K562 (cell line): ENCODE measurements at regions not wholly inside any gene's neighbourhood (a gene's known extent, or its start where the extent isn't known, plus 50 kb on each side); places are given as distances from the start of the nearest gene placed in this dataset.

Experiments
- ATAC-seq: fragments of 200-7000 bp; cut with Tn5 transposase; 3 replicates; pipeline ENCODE4 v1.9.1; 2020; ENCODE audit warnings: moderate library complexity
- BruUV-seq: library from RNA; stranded (reverse); fragments of 400-500 nt; replicated peaks from 2 replicates; lab custom pipeline; 2021; lab: Mats Ljungman, UMichigan
- CTCF ChIA-PET: fragments of 300-600 bp; formaldehyde crosslinking; extraction: SDS; loops from one replicate; lab custom pipeline; 2021; ENCODE audit warnings: low intra/inter-chr PET ratio; lab: Yijun Ruan, JAX
- POLR2A ChIA-PET: fragments of 300-600, 350-650 bp; sonication (Branson Sonifier 250); formaldehyde crosslinking; extraction: SDS; loops from one replicate; lab custom pipeline; 2021; ENCODE audit warnings: antibody characterized with exemption, inconsistent platforms; lab: Yijun Ruan, JAX
- DNase-seq, 4 experiments: peaks; one replicate each; pipeline versions ENCODE4 v3.0.0 to v3.0.0-alpha.2; 2011 to 2018; ENCODE audit warnings: low spot score in 3 of 4, mixed read lengths in 3 of 4; ENCODE audit errors: extremely low read depth in 1 of 4
- FAIRE-seq: peaks from 2 replicates; lab custom pipeline; 2011; peaks lifted over from hg19 to GRCh38; lab: Jason Lieb, UNC
- H2AFZ ChIP-seq: 2 replicates; pipeline ENCODE4 v1.6.0; 2011; ENCODE audit warnings: low read depth, low read length, control low read depth, inconsistent platforms
- H3K27ac ChIP-seq: fragments of 200-600 bp; 3 replicates; pipeline ENCODE4 v1.8.0; 2011; ENCODE audit warnings: low read depth, mild to moderate bottlenecking, control low read depth, inconsistent platforms, low read length, moderate library complexity, mixed read lengths; ENCODE audit errors: extremely low read depth
- H3K27me3 ChIP-seq, 2 experiments: fragments of 300-600 bp in 1 of 2; 2 replicates in 1 of 2; 3 replicates in 1 of 2; pipeline versions ENCODE4 v1.6.0 to v1.8.0; 2011; ENCODE audit warnings: inconsistent platforms in 2 of 2, low read length in 2 of 2, mild to moderate bottlenecking in 1 of 2, mixed read lengths in 1 of 2, moderate library complexity in 1 of 2; ENCODE audit not compliant: control insufficient read depth in 2 of 2, insufficient read depth in 2 of 2
- H3K36me3 ChIP-seq: fragments of 300-600 bp; 3 replicates; pipeline ENCODE4 v1.8.0; 2011; ENCODE audit warnings: mild to moderate bottlenecking, low read length, inconsistent platforms; ENCODE audit not compliant: control insufficient read depth, insufficient read depth
- H3K4me1 ChIP-seq, 2 experiments: fragments of 200-600 bp in 1 of 2; replicated peaks in 1 of 2; 2 replicates in 1 of 2; 3 replicates in 1 of 2; pipeline versions ENCODE4 v1.5.1 to v1.8.0; 2011; ENCODE audit warnings: inconsistent platforms in 2 of 2, low read length in 2 of 2, mild to moderate bottlenecking in 1 of 2, mixed read lengths in 1 of 2, moderate library complexity in 1 of 2; ENCODE audit not compliant: control insufficient read depth in 2 of 2, insufficient read depth in 2 of 2
- H3K4me2 ChIP-seq: 2 replicates; pipeline ENCODE4 v1.6.1; 2011; ENCODE audit warnings: low read length, control low read depth, inconsistent platforms, mixed read lengths; ENCODE audit not compliant: insufficient read depth
- H3K4me3 ChIP-seq: fragments of 200-600 bp; sonication (generic), shearing (Covaris generic); 2 replicates; pipeline ENCODE4 v1.5.1; 2016; ENCODE audit warnings: control low read depth, inconsistent platforms
- H3K79me2 ChIP-seq: fragments of 200-600 bp; 3 replicates; pipeline ENCODE4 v1.8.0; 2011; ENCODE audit warnings: low read length, inconsistent platforms; ENCODE audit not compliant: control insufficient read depth, insufficient read depth
- H3K9ac ChIP-seq, 2 experiments: 2 replicates each; pipeline versions ENCODE4 v1.6.0 to v1.6.1; 2011; ENCODE audit warnings: low read depth in 2 of 2, low read length in 2 of 2, control low read depth in 1 of 2, inconsistent platforms in 1 of 2, mild to moderate bottlenecking in 1 of 2, mixed read lengths in 1 of 2; ENCODE audit not compliant: insufficient read depth in 1 of 2
- H3K9me1 ChIP-seq: one replicate; pipeline ENCODE4 v1.6.0; 2011; ENCODE audit warnings: inconsistent platforms, mild to moderate bottlenecking, low read length, moderate library complexity; ENCODE audit not compliant: control insufficient read depth, insufficient read depth
- H3K9me3 ChIP-seq: replicated peaks from 2 replicates; pipeline ENCODE4 v1.5.1; 2011; ENCODE audit warnings: low read depth, low read length, inconsistent platforms; ENCODE audit not compliant: control insufficient read depth, insufficient read depth
- H4K20me1 ChIP-seq: replicated peaks from 2 replicates; pipeline ENCODE4 v1.6.1; 2011; ENCODE audit warnings: low read length, inconsistent platforms, mixed read lengths; ENCODE audit not compliant: control insufficient read depth, insufficient read depth
- C11orf30 ChIP-seq: fragments of 450-650 bp; IDR thresholded peaks from 2 replicates; pipeline ENCODE4 v1.6.1; 2016; ENCODE audit warnings: low read depth, mild to moderate bottlenecking
- CBFB ChIP-seq: sonication (generic); formaldehyde crosslinking; IDR thresholded peaks from 2 replicates; pipeline ENCODE4 v1.4.0; 2020; ENCODE audit warnings: mild to moderate bottlenecking, missing genetic modification reagents
- CBX3 ChIP-seq, 2 experiments: IDR thresholded peaks; 1 replicate in 1 of 2; 2 replicates in 1 of 2; pipeline ENCODE4 v1.6.1; 2012; ENCODE audit warnings: inconsistent platforms in 2 of 2, low read length in 2 of 2, borderline replicate concordance in 1 of 2, control low read depth in 1 of 2
- CREB1 ChIP-seq, 2 experiments: sonication (generic) in 1 of 2; formaldehyde crosslinking in 1 of 2; IDR thresholded peaks; 2 replicates each; pipeline versions ENCODE4 v1.6.1 to v1.8.0; 2012 to 2022; ENCODE audit warnings: inconsistent platforms in 1 of 2, mild to moderate bottlenecking in 1 of 2, missing genetic modification reagents in 1 of 2, moderate library complexity in 1 of 2
- IFI16 ChIP-seq: fragments of 250-450 bp; sonication (Bioruptor Pico); IDR thresholded peaks from 2 replicates; pipeline ENCODE4 v2.1.2; 2022; ENCODE audit warnings: mild to moderate bottlenecking, inconsistent platforms
- POLR3G ChIP-seq: IDR thresholded peaks from 2 replicates; pipeline ENCODE4 v1.6.1; 2011; ENCODE audit not compliant: insufficient read length, insufficient replicate concordance; ENCODE audit errors: extremely low read depth
- SMAD1 ChIP-seq: fragments of 150-350 bp; IDR thresholded peaks from 2 replicates; pipeline ENCODE4 v1.6.1; 2014; ENCODE audit warnings: low read length, low read depth; ENCODE audit not compliant: partially characterized antibody
- ZNF354B ChIP-seq: fragments of 250-450 bp; sonication (Bioruptor Pico); IDR thresholded peaks from 2 replicates; pipeline ENCODE4 v1.4.0; 2020
- WGBS: fragments of 100-300 bp; shearing (Covaris generic); methylation state at CpG from one replicate; pipeline ENCODE4 v1.1.6; 2016; ENCODE audit warnings: low coverage, mixed read lengths; ENCODE audit not compliant: insufficient coverage; ENCODE audit errors: missing lambda C conversion rate; 5-methylcytosine and 5-hydroxymethylcytosine counted together
- in situ Hi-C: fragments of 300-500 bp; cut with MboI; formaldehyde crosslinking; loops from 4 replicates; pipeline ENCODE4 v1.15.0; 2018; ENCODE audit warnings: inconsistent platforms, mixed read lengths
- intact Hi-C: fragments of 100-400 bp; cut with micrococcal nuclease; formaldehyde crosslinking; loops from 2 replicates; pipeline ENCODE4 v1.14.2; 2022
- TF ChIP-seq, protein P1 (sequence below): fragments of 200-800 bp; sonication (Bioruptor generic); IDR thresholded peaks from 2 replicates; pipeline ENCODE4 v1.6.1; 2016; ENCODE audit warnings: missing genetic modification characterization, missing compliant biosample characterization

DNA sequence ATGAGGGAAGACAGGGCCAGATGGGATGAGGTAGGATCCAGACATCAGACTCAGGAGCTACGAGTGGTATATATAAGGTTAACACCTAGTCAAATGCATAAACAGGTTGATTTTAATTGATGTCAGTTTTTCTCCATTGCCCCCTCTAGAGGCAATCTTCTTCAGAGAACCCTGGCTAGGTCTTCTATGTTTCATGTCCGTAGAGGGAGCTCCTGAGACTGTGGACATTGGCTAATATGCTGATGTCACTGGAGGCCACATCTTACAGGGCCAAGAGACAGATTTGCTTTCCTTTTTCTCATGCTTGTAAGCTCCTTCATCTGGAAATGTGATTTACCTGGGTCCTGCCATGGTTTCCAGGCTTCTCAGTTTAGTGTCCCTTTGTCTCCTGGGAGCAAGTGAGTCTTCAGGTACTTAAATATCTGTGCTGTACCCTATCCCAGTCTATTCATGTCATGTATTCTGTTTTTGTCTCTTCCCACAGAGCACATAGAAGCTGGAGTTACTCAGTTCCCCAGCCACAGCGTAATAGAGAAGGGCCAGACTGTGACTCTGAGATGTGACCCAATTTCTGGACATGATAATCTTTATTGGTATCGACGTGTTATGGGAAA, 161.6 kb upstream of the PRSS1 start (continued):
- TF ChIP-seq, protein P1, sequence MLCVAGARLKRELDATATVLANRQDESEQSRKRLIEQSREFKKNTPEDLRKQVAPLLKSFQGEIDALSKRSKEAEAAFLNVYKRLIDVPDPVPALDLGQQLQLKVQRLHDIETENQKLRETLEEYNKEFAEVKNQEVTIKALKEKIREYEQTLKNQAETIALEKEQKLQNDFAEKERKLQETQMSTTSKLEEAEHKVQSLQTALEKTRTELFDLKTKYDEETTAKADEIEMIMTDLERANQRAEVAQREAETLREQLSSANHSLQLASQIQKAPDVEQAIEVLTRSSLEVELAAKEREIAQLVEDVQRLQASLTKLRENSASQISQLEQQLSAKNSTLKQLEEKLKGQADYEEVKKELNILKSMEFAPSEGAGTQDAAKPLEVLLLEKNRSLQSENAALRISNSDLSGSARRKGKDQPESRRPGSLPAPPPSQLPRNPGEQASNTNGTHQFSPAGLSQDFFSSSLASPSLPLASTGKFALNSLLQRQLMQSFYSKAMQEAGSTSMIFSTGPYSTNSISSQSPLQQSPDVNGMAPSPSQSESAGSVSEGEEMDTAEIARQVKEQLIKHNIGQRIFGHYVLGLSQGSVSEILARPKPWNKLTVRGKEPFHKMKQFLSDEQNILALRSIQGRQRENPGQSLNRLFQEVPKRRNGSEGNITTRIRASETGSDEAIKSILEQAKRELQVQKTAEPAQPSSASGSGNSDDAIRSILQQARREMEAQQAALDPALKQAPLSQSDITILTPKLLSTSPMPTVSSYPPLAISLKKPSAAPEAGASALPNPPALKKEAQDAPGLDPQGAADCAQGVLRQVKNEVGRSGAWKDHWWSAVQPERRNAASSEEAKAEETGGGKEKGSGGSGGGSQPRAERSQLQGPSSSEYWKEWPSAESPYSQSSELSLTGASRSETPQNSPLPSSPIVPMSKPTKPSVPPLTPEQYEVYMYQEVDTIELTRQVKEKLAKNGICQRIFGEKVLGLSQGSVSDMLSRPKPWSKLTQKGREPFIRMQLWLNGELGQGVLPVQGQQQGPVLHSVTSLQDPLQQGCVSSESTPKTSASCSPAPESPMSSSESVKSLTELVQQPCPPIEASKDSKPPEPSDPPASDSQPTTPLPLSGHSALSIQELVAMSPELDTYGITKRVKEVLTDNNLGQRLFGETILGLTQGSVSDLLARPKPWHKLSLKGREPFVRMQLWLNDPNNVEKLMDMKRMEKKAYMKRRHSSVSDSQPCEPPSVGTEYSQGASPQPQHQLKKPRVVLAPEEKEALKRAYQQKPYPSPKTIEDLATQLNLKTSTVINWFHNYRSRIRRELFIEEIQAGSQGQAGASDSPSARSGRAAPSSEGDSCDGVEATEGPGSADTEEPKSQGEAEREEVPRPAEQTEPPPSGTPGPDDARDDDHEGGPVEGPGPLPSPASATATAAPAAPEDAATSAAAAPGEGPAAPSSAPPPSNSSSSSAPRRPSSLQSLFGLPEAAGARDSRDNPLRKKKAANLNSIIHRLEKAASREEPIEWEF (CRISPR knock-in tag) = no peak
- TF ChIP-seq CREB1 (IDR thresholded peaks at IDR 0.05) (no peak), CREB1 (CRISPR knock-in tag; IDR thresholded peaks at IDR 0.05) (peak; percentile 63; the same call in 1 of the 2 replicates), CBX3 (IDR thresholded peaks at IDR 0.05; ENCODE audit: borderline replicate concordance in 1 of 2, low read length in 2 of 2) (0 out of 3 replicates have a peak, but pooled peaks of 1 of the 2 experiments have one; percentile 30), C11orf30 (peak; percentile 61; the same call in 1 of the 2 replicates)

DNA sequence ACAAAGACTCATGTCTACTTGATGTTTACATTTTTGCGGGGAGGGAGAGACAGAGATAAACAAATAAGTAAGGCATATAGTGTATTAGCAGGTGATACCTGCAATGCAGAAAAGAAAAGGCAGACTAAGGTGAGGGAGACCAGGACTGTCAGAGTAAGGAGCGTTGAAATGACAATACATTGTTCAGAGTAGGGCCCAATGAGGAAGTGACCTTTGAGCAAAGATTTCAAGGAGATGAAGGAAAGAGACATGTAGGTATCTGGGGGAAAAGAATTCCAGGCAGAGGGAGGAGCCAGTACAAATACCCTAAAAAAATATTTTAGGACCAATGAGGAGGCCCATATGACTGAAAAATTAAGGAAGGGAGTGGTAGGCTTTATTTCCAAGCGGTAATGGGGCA, 162.7 kb upstream of the PRSS1 start:
- CTCF ChIA-PET = interaction anchor here (0.6 kb wide), 1 partner anchor 940 kb away, joined by 3 read pairs; no protein-coding TSS in a partner anchor

More for the DNA sequence above, 162.7 kb upstream of the PRSS1 start:
- FAIRE-seq (no peak), ATAC-seq (no peak), DNase-seq (no peak)
- Histone ChIP-seq H3K27ac (no peak overlapping the region), H3K4me2 (no peak overlapping the region), H4K20me1 (no peaks in the 10 kb centered on the region), H3K36me3 (no peaks in the 10 kb centered on the region), H3K27me3 (no peaks in the 10 kb centered on the region), H3K9me1 (no peaks in the 10 kb centered on the region), H3K4me3 (no peak overlapping the region), H3K4me1 (no peaks in the 10 kb centered on the region), H3K79me2 (no peaks in the 10 kb centered on the region), H3K9ac (no peak overlapping the region), H2AFZ (no peak overlapping the region), H3K9me3 (no peaks in the 10 kb centered on the region)
- in situ Hi-C loops = no loop called here
- POLR2A ChIA-PET = interaction anchor here (0.9 kb wide), 1 partner anchor 32 kb away, joined by 3 read pairs; no protein-coding TSS in a partner anchor
- 0% methylated on average over 3 of the region's 3 CpGs for WGBS
- no TSS peak for BruUV-seq
- TF ChIP-seq IFI16 (CRISPR knock-in tag) = no peak
- no peak for TF ChIP-seq POLR3G
- TF ChIP-seq CBFB (CRISPR knock-in tag) = no peak
- TF ChIP-seq SMAD1 = no peak
- no peak for TF ChIP-seq ZNF354B (CRISPR knock-in tag)
- intact Hi-C loops = no loop called here
